ENCODE measurements at regions not wholly inside any gene's neighbourhood (a gene's known extent, or its start where the extent isn't known, plus 50 kb on each side); places are given as distances from the start of the nearest gene placed in this dataset.

GRCh38 chr14:76287063-76287462, 88.9 kb upstream of the ESRRB start:
- no peaks in the 10 kb centered on the region for H3K9me3 ChIP-seq (ENCODE audit: low read depth, low read length)
- no peaks in the 10 kb centered on the region for H4K20me1 ChIP-seq (ENCODE audit: insufficient read depth, low read length)
- no peak overlapping the region for H2AFZ ChIP-seq (ENCODE audit: low read length)
- H3K27ac ChIP-seq (ENCODE audit: low read depth, low read length): no peak overlapping the region
- no peak overlapping the region for H3K4me3 ChIP-seq (ENCODE audit: insufficient read depth, low read length)
- peaks cover 2% of the 10 kb centered on the region for H3K27me3 ChIP-seq (ENCODE audit: insufficient read depth, low read length)
- H3K4me2 ChIP-seq (ENCODE audit: insufficient read depth, low read length): no peak overlapping the region
- no peaks in the 10 kb centered on the region for H3K4me1 ChIP-seq (ENCODE audit: insufficient read depth, low read length)
- TF ChIP-seq, protein P1, sequence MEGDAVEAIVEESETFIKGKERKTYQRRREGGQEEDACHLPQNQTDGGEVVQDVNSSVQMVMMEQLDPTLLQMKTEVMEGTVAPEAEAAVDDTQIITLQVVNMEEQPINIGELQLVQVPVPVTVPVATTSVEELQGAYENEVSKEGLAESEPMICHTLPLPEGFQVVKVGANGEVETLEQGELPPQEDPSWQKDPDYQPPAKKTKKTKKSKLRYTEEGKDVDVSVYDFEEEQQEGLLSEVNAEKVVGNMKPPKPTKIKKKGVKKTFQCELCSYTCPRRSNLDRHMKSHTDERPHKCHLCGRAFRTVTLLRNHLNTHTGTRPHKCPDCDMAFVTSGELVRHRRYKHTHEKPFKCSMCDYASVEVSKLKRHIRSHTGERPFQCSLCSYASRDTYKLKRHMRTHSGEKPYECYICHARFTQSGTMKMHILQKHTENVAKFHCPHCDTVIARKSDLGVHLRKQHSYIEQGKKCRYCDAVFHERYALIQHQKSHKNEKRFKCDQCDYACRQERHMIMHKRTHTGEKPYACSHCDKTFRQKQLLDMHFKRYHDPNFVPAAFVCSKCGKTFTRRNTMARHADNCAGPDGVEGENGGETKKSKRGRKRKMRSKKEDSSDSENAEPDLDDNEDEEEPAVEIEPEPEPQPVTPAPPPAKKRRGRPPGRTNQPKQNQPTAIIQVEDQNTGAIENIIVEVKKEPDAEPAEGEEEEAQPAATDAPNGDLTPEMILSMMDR (IDR thresholded peaks at IDR 0.05; ENCODE audit: extremely low read depth, low read depth, low read length): no peak
- H3K36me3 ChIP-seq (ENCODE audit: insufficient read depth, low read length): no peaks in the 10 kb centered on the region
- no peak for DNase-seq (ENCODE audit: insufficient read length, low spot score, missing footprints)
- no peaks in the 10 kb centered on the region for H3K79me2 ChIP-seq (ENCODE audit: insufficient read depth, low read length)

DNA sequence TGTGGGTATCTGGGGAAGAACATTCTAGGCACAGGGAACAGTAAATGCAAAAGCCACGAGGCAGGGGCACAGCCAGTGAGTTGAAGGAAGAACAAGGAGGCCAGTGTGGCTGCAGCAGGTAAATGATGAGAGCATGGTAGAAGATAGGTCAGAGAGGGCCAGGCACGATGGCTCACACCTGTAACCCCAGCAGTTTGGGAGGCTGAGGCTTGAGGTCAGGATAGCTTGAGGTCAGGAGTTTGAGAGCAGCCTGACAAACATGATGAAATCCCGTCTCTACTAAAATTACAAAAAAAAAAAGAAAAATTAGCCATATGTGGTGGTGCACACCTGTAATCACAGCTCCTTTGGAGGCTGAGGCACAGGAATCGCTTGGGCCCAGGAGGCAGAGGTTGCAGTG, 86.7 kb upstream of the ESRRB start:
- Histone ChIP-seq H3K79me2 (ENCODE audit: insufficient read depth, low read length) (no peaks in the 10 kb centered on the region), H3K9me3 (ENCODE audit: low read depth, low read length) (no peaks in the 10 kb centered on the region), H3K27ac (ENCODE audit: low read depth, low read length) (no peak overlapping the region), H3K4me2 (ENCODE audit: insufficient read depth, low read length) (no peak overlapping the region), H4K20me1 (ENCODE audit: insufficient read depth, low read length) (no peaks in the 10 kb centered on the region), H2AFZ (ENCODE audit: low read length) (no peak overlapping the region), H3K4me1 (ENCODE audit: insufficient read depth, low read length) (no peaks in the 10 kb centered on the region), H3K27me3 (ENCODE audit: insufficient read depth, low read length) (peaks cover 2% of the 10 kb centered on the region), H3K4me3 (ENCODE audit: insufficient read depth, low read length) (no peak overlapping the region), H3K36me3 (ENCODE audit: insufficient read depth, low read length) (no peaks in the 10 kb centered on the region)
- TF ChIP-seq, protein P1 (IDR thresholded peaks at IDR 0.05; ENCODE audit: extremely low read depth, low read depth, low read length): no peak
- no peak for DNase-seq (ENCODE audit: insufficient read length, low spot score, missing footprints)

DNA sequence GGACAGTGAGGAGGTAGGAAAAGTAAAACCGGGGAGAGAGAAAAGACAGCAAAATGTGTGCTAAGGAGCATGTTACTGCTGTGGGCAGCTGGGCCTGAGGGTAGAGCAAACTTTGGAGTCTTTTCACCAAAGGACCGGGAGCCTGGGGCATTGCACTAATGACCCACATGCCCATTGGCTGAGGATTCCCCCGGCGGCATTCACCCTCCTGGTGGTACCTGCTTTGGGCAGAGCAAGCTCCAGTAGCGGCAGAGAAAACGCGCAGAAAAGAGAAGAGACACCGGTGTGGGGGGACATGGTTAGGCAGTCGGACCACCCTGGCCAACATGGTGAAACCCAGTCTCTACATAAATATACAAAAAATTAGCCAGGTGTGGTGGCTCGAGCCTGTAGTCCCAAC, 83.4 kb upstream of the ESRRB start:
- Histone ChIP-seq H3K9me3 (ENCODE audit: low read depth, low read length) (no peaks in the 10 kb centered on the region), H3K4me2 (ENCODE audit: insufficient read depth, low read length) (no peak overlapping the region), H4K20me1 (ENCODE audit: insufficient read depth, low read length) (no peaks in the 10 kb centered on the region), H3K27ac (ENCODE audit: low read depth, low read length) (no peak overlapping the region), H3K4me3 (ENCODE audit: insufficient read depth, low read length) (no peak overlapping the region), H3K79me2 (ENCODE audit: insufficient read depth, low read length) (no peaks in the 10 kb centered on the region), H3K36me3 (ENCODE audit: insufficient read depth, low read length) (no peaks in the 10 kb centered on the region), H2AFZ (ENCODE audit: low read length) (no peak overlapping the region), H3K27me3 (ENCODE audit: insufficient read depth, low read length) (no peaks in the 10 kb centered on the region), H3K4me1 (ENCODE audit: insufficient read depth, low read length) (no peaks in the 10 kb centered on the region)
- no peak for DNase-seq (ENCODE audit: insufficient read length, low spot score, missing footprints)
- TF ChIP-seq, protein P1 (IDR thresholded peaks at IDR 0.05; ENCODE audit: extremely low read depth, low read depth, low read length): no peak

DNA sequence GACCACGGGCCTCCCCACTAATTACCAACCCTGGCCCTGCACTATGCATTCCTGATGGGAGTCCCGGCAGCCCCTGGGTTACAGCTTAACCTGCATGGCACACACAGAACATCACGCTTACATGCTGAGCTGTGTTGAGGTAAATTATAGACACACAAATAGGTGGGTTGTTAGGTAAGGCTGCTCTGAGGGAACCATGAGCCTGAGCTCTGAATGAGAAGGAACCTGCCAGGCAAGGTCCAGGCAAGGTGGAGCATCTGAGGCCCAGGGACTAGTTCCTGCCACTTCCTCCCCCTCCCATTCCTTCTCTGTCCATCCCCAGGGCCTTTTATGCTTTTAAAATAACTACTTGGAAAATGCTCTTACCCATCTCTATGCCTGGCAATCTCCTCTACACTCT, 82.7 kb upstream of the ESRRB start:
- H3K9me3 ChIP-seq (ENCODE audit: low read depth, low read length): no peaks in the 10 kb centered on the region
- no peak overlapping the region for H3K4me2 ChIP-seq (ENCODE audit: insufficient read depth, low read length)
- no peak overlapping the region for H2AFZ ChIP-seq (ENCODE audit: low read length)
- no peaks in the 10 kb centered on the region for H3K27me3 ChIP-seq (ENCODE audit: insufficient read depth, low read length)
- no peak overlapping the region for H3K27ac ChIP-seq (ENCODE audit: low read depth, low read length)
- no peak overlapping the region for H3K4me3 ChIP-seq (ENCODE audit: insufficient read depth, low read length)
- no peaks in the 10 kb centered on the region for H3K4me1 ChIP-seq (ENCODE audit: insufficient read depth, low read length)
- TF ChIP-seq, protein P1 (IDR thresholded peaks at IDR 0.05; ENCODE audit: extremely low read depth, low read depth, low read length): no peak
- no peak for DNase-seq (ENCODE audit: insufficient read length, low spot score, missing footprints)
- no peaks in the 10 kb centered on the region for H3K36me3 ChIP-seq (ENCODE audit: insufficient read depth, low read length)
- no peaks in the 10 kb centered on the region for H4K20me1 ChIP-seq (ENCODE audit: insufficient read depth, low read length)
- no peaks in the 10 kb centered on the region for H3K79me2 ChIP-seq (ENCODE audit: insufficient read depth, low read length)

All from osteoblast (primary cell).